A673 (cell line): ENCODE measurements at regions not wholly inside any gene's neighbourhood (a gene's known extent, or its start where the extent isn't known, plus 50 kb on each side); places are given as distances from the start of the nearest gene placed in this dataset.
A peak's percentile ranks its signal among the peaks of the same experiment; 100 is the strongest.

Experiments
- BruUV-seq: library from RNA; stranded (reverse); fragments of 400-500 nt; replicated peaks from 2 replicates; lab custom pipeline; 2021; lab: Mats Ljungman, UMichigan
- CTCF ChIA-PET: fragments of 300-600 bp; sonication (Branson Sonifier 250); formaldehyde crosslinking; loops from one replicate; lab custom pipeline; 2022; ENCODE audit warnings: antibody characterized with exemption; lab: Charles Lee
- POLR2A ChIA-PET: fragments of 300-600 bp; sonication (Branson Sonifier 250); formaldehyde crosslinking; loops from one replicate; lab custom pipeline; 2022; ENCODE audit warnings: antibody characterized with exemption; ENCODE audit not compliant: low non-redundant PET; lab: Charles Lee
- DNase-seq: peaks from one replicate; pipeline ENCODE4 v3.0.0-alpha.2; 2015; ENCODE audit warnings: low spot score
- H3K27ac ChIP-seq: fragments of 200-600 bp; sonication (generic); 2 replicates; pipeline ENCODE4 v1.5.1; 2016; ENCODE audit warnings: mixed run types, low read depth, mild to moderate bottlenecking, mixed read lengths, antibody characterized with exemption, low read length; ENCODE audit not compliant: poor library complexity, severe bottlenecking
- H3K27me3 ChIP-seq: fragments of 200-600 bp; sonication (generic); replicated peaks from 2 replicates; pipeline ENCODE4 v1.6.1; 2017; ENCODE audit warnings: mixed run types, low read depth, mild to moderate bottlenecking, mixed read lengths, antibody characterized with exemption, low read length; ENCODE audit not compliant: insufficient read depth, poor library complexity
- H3K36me3 ChIP-seq: fragments of 200-600 bp; sonication (generic); 2 replicates; pipeline ENCODE4 v1.6.1; 2016; ENCODE audit warnings: mixed run types, mild to moderate bottlenecking, mixed read lengths, antibody characterized with exemption, low read length; ENCODE audit not compliant: insufficient read depth, poor library complexity, severe bottlenecking
- H3K4me1 ChIP-seq: fragments of 200-600 bp; sonication (generic); 2 replicates; pipeline ENCODE4 v1.6.1; 2017; ENCODE audit warnings: mixed run types, mild to moderate bottlenecking, mixed read lengths, antibody characterized with exemption, low read length; ENCODE audit not compliant: insufficient read depth, poor library complexity, severe bottlenecking
- H3K4me3 ChIP-seq: fragments of 200-600 bp; sonication (generic); 2 replicates; pipeline ENCODE4 v1.5.1; 2016; ENCODE audit warnings: low read depth, mixed run types, mild to moderate bottlenecking, mixed read lengths, low read length; ENCODE audit not compliant: poor library complexity, severe bottlenecking
- H3K9me3 ChIP-seq: fragments of 200-600 bp; sonication (generic); 2 replicates; pipeline ENCODE4 v1.6.1; 2016; ENCODE audit warnings: mixed run types, low read depth, mild to moderate bottlenecking, mixed read lengths, antibody characterized with exemption, low read length; ENCODE audit not compliant: poor library complexity, severe bottlenecking
- EZH2 ChIP-seq: fragments of 200-600 bp; sonication (generic); IDR thresholded peaks from 2 replicates; pipeline ENCODE4 v1.6.1; 2017; ENCODE audit warnings: borderline replicate concordance, low read depth, mild to moderate bottlenecking, mixed read lengths, antibody characterized with exemption, low read length; ENCODE audit not compliant: poor library complexity, severe bottlenecking
- intact Hi-C: fragments of 100-400 bp; cut with micrococcal nuclease; formaldehyde crosslinking; loops from one replicate; pipeline ENCODE4 v1.10.0; 2022; ENCODE audit not compliant: unreplicated experiment
- TF ChIP-seq, protein P1 (sequence below): fragments of 300-800, 200-600 bp; sonication (generic); conservative IDR thresholded peaks from 2 replicates; pipeline ENCODE4 v1.5.1; 2017; ENCODE audit warnings: low read depth, mild to moderate bottlenecking, antibody characterized with exemption, low read length, moderate library complexity, mixed read lengths

DNA sequence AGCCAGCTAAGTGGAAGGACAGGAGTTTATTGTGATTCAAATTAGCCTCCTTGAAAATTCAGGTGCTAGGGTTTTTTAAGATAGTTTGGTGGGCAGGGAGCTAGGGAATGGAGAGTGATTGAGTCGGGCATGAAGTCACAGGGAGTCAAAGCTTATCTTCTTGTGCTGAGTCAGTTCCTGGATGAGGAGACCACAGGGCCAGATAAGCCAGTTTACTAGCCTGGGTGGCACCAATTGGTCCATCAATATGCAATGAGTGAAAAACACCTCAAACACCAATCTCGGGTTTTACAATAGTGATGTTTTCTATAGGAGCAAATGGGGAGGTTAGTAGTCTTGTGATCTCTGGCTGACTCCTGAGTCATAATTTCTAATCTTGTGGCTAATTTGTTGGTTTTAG is 165.1 kb downstream of the ABCC12 start:
- POLR2A ChIA-PET, result no interaction called here
- H3K36me3 ChIP-seq, result no peaks in the 10 kb centered on the region
- H3K9me3 ChIP-seq, result no peaks in the 10 kb centered on the region
- no peak overlapping the region for H3K27ac ChIP-seq
- CTCF ChIA-PET, result no interaction called here
- no peak for DNase-seq
- H3K4me3 ChIP-seq, result no peak overlapping the region
- no peak for TF ChIP-seq EZH2
- TF ChIP-seq, protein P1, sequence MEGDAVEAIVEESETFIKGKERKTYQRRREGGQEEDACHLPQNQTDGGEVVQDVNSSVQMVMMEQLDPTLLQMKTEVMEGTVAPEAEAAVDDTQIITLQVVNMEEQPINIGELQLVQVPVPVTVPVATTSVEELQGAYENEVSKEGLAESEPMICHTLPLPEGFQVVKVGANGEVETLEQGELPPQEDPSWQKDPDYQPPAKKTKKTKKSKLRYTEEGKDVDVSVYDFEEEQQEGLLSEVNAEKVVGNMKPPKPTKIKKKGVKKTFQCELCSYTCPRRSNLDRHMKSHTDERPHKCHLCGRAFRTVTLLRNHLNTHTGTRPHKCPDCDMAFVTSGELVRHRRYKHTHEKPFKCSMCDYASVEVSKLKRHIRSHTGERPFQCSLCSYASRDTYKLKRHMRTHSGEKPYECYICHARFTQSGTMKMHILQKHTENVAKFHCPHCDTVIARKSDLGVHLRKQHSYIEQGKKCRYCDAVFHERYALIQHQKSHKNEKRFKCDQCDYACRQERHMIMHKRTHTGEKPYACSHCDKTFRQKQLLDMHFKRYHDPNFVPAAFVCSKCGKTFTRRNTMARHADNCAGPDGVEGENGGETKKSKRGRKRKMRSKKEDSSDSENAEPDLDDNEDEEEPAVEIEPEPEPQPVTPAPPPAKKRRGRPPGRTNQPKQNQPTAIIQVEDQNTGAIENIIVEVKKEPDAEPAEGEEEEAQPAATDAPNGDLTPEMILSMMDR, result no peak
- BruUV-seq, result no TSS peak
- H3K27me3 ChIP-seq, result peaks cover 19% of the 10 kb centered on the region
- H3K4me1 ChIP-seq, result no peaks in the 10 kb centered on the region
- intact Hi-C loops, result no loop called here

DNA sequence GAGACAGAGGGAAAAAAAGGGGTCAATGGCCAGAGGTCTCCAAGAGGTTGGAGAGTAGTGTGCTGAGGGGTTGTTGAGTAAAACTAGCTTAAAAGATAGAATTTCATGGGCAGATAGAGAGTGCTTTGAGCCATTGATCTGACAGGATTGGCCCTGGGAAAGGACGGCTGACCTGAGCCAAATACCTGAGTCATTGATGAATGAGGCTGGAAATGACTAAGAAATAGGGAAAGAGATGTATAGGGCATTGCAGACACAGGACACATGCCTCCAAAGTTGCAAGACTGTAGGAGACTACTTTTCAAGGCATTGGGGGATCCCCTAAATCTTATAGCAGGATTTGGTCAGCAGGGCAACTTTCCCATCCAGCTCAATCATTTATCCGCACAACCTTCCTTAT is 168.7 kb downstream of the ABCC12 start:
- CTCF ChIA-PET, result no interaction called here

DNA sequence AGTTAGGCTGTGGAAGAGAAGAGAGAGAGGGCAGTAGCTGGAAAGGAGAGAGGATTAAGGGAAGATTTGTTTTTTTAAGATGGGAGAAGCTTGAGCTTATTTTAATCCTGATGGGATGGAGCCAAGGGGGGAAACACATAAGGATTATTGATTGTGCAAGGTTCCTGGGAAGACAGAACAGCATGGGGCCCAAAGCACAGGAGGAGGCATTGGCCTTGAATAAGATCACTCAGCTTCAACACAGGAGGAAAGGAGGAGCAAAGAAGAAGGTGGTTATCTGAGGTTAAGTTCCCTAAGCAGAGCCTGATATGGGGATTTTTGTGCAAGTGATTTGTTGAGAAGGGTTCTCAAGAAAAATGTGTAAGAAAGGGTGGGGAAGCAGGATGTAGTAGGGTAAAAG is 169.8 kb downstream of the ABCC12 start:
- peak; percentile 35 for DNase-seq
- no TSS peak for BruUV-seq
- ChIA-PET CTCF (no interaction called here), POLR2A (no interaction called here)
- intact Hi-C loops, result no loop called here
- Histone ChIP-seq H3K4me3 (no peak overlapping the region), H3K36me3 (no peaks in the 10 kb centered on the region), H3K27me3 (peaks cover 22% of the 10 kb centered on the region), H3K9me3 (no peaks in the 10 kb centered on the region), H3K4me1 (no peaks in the 10 kb centered on the region), H3K27ac (no peak overlapping the region)
- TF ChIP-seq, protein P1, result no peak
- no peak for TF ChIP-seq EZH2

More for the DNA sequence above, 168.7 kb downstream of the ABCC12 start:
- TF ChIP-seq, protein P1, result no peak
- TF ChIP-seq EZH2, result no peak
- Histone ChIP-seq H3K4me3 (no peak overlapping the region), H3K27ac (no peak overlapping the region), H3K27me3 (peaks cover 22% of the 10 kb centered on the region), H3K4me1 (no peaks in the 10 kb centered on the region), H3K9me3 (no peaks in the 10 kb centered on the region), H3K36me3 (no peaks in the 10 kb centered on the region)
- POLR2A ChIA-PET, result interaction anchor here (0.5 kb wide), 1 partner anchor 619 kb away, joined by 3 read pairs; no protein-coding TSS in a partner anchor
- no peak for DNase-seq
- BruUV-seq, result no TSS peak
- intact Hi-C loops, result no loop called here
